PFSK-1 (cell line): ENCODE measurements at regions not wholly inside any gene's neighbourhood (a gene's known extent, or its start where the extent isn't known, plus 50 kb on each side); places are given as distances from the start of the nearest gene placed in this dataset.

Experiments used
- POLR2AphosphoS5 ChIP-seq: IDR thresholded peaks from 2 replicates; pipeline ENCODE4 v1.6.1; 2012; ENCODE audit warnings: low read depth, mild to moderate bottlenecking, control low read depth, low read length, moderate library complexity
- TAF1 ChIP-seq: IDR thresholded peaks from 2 replicates; pipeline ENCODE4 v1.6.1; 2012; ENCODE audit warnings: low read length, control low read depth, borderline replicate concordance; ENCODE audit not compliant: insufficient read depth
- TF ChIP-seq, protein P1 (sequence below), 2 experiments: IDR thresholded peaks; 2 replicates each; pipeline versions ENCODE4 v1.6.1 to v1.8.0; 2011 to 2012; ENCODE audit warnings: low read depth in 2 of 2, low read length in 2 of 2, control low read depth in 1 of 2, inconsistent platforms in 1 of 2, mild to moderate bottlenecking in 1 of 2, moderate library complexity in 1 of 2; ENCODE audit not compliant: insufficient read depth in 1 of 2

GRCh38 chr2:104279646-104280045, 574.3 kb upstream of the POU3F3 start:
- TF ChIP-seq, protein P1, sequence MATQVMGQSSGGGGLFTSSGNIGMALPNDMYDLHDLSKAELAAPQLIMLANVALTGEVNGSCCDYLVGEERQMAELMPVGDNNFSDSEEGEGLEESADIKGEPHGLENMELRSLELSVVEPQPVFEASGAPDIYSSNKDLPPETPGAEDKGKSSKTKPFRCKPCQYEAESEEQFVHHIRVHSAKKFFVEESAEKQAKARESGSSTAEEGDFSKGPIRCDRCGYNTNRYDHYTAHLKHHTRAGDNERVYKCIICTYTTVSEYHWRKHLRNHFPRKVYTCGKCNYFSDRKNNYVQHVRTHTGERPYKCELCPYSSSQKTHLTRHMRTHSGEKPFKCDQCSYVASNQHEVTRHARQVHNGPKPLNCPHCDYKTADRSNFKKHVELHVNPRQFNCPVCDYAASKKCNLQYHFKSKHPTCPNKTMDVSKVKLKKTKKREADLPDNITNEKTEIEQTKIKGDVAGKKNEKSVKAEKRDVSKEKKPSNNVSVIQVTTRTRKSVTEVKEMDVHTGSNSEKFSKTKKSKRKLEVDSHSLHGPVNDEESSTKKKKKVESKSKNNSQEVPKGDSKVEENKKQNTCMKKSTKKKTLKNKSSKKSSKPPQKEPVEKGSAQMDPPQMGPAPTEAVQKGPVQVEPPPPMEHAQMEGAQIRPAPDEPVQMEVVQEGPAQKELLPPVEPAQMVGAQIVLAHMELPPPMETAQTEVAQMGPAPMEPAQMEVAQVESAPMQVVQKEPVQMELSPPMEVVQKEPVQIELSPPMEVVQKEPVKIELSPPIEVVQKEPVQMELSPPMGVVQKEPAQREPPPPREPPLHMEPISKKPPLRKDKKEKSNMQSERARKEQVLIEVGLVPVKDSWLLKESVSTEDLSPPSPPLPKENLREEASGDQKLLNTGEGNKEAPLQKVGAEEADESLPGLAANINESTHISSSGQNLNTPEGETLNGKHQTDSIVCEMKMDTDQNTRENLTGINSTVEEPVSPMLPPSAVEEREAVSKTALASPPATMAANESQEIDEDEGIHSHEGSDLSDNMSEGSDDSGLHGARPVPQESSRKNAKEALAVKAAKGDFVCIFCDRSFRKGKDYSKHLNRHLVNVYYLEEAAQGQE (IDR thresholded peaks at IDR 0.05; ENCODE audit: insufficient read depth in 1 of 2, low read depth in 2 of 2, low read length in 2 of 2): no peak
- TF ChIP-seq POLR2AphosphoS5 (no peak), TAF1 (no peak)
